ENCODE measurements at regions not wholly inside any gene's neighbourhood (a gene's known extent, or its start where the extent isn't known, plus 50 kb on each side); places are given as distances from the start of the nearest gene placed in this dataset.

GRCh38 chr1:224815647-224816046 lies 113.8 kb upstream of the DNAH14 start:
- TF ChIP-seq CTCF (IDR thresholded peaks at IDR 0.05 in 4 of 5, conservative IDR thresholded peaks at IDR 0.05 in 1 of 5) (no peak), POLR2A (IDR thresholded peaks at IDR 0.05) (no peak)

All from gastrocnemius medialis (tissue), 4 donors.